Activated naive CD8-positive, alpha-beta T cell treated with anti-CD3 and anti-CD28 coated beads for 36 hours (primary cell): ENCODE measurements at regions not wholly inside any gene's neighbourhood (a gene's known extent, or its start where the extent isn't known, plus 50 kb on each side); places are given as distances from the start of the nearest gene placed in this dataset.

Experiments used
- DNase-seq: peaks from one replicate; pipeline ENCODE4 v3.0.0; 2021
- H3K27ac Mint-ChIP-seq: one replicate; pipeline ENCODE4 v1.8.0; 2022; ENCODE audit warnings: mild to moderate bottlenecking, moderate library complexity, mixed read lengths
- H3K27me3 Mint-ChIP-seq: one replicate; pipeline ENCODE4 v1.8.0; 2022; ENCODE audit warnings: mild to moderate bottlenecking, mixed read lengths
- H3K36me3 Mint-ChIP-seq: one replicate; pipeline ENCODE4 v1.8.0; 2021; ENCODE audit warnings: mild to moderate bottlenecking, mixed read lengths
- H3K4me1 Mint-ChIP-seq: one replicate; pipeline ENCODE4 v1.8.0; 2021; ENCODE audit warnings: mixed read lengths
- H3K4me3 Mint-ChIP-seq: one replicate; pipeline ENCODE4 v1.8.0; 2022; ENCODE audit warnings: mild to moderate bottlenecking, moderate library complexity, mixed read lengths
- H3K9me3 Mint-ChIP-seq: one replicate; pipeline ENCODE4 v1.8.0; 2022; ENCODE audit warnings: mixed read lengths

DNA sequence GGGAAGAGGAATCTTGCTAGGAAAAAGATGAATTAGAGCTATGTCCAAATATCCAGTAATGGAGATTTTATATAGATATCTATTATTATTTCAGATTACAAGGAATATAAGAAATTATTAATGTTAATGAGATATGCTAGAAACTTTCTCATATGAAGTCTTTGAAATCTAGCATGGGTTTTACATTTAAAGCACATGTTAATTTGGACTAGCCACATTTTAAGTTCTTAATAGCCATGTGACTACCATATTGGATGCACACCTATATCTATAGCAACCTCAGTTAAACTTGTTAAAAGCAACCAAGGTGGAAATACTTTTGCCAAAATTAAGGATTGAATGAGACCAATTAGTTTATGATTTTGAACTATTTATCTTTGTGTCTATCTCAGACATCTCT lies 86.7 kb upstream of the CNTNAP4 start:
- Mint-ChIP-seq H3K9me3 (peaks cover 15% of the 10 kb centered on the region), H3K27me3 (no peaks in the 10 kb centered on the region), H3K27ac (no peak overlapping the region), H3K4me1 (no peaks in the 10 kb centered on the region), H3K36me3 (no peaks in the 10 kb centered on the region), H3K4me3 (no peak overlapping the region)
- DNase-seq: no peak

DNA sequence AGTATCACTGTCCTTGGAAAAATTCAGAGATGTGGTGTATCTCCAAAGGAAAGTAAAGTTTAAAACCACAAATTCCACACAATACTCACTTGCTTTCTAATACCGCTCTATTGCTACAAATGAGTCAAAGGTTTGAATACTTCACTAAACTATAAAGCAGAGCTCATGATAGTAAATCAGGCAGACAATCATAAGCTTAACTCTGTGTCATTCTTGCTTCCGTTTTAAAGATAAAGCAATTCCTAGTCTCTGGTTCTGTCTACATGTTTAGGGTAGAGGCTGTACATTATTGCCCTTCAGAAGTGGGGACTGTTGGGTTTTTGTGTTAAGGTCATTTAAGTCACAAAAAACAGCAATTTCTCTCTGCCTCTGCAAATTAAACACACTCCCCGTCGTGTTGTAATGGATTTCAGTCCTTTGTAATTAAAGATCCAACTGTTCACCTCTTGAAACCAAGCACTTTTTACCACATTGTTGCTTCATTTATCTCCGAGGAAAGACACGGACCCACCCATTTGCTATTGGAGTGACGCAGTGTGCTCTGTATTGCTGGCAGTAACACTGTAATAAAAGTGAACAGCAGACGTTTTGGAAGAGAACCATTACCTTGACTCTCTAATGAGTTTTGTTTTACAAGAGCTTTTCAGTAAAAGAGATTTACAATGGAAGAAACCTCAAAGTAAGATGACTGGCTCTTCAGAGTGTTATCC lies 83.1 kb upstream of the CNTNAP4 start:
- no peaks in the 10 kb centered on the region for H3K9me3 Mint-ChIP-seq
- H3K4me3 Mint-ChIP-seq: no peak overlapping the region
- H3K36me3 Mint-ChIP-seq: no peaks in the 10 kb centered on the region
- H3K27me3 Mint-ChIP-seq: no peaks in the 10 kb centered on the region
- H3K4me1 Mint-ChIP-seq: no peaks in the 10 kb centered on the region
- no peak for DNase-seq
- H3K27ac Mint-ChIP-seq: no peak overlapping the region

DNA sequence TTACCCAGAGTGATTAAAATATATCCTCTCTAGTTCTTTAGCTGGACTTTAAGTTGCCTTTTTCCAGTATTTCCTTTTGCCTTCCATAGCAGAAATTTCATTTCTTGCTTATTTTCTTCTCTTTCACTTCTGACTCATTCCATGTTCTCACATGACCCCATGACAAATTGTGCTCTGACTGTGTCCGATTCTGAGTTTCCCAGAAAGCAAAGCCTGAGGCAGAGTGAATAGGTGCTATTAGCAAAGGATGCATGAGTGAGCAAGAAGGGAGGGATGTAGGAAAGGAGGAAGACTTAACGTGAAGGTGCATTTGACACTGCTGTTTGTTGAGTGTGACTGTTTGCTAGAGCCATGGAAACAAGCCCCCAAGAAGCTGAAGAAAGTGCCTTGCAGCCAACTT lies 82.6 kb upstream of the CNTNAP4 start:
- H3K36me3 Mint-ChIP-seq: no peaks in the 10 kb centered on the region
- H3K4me3 Mint-ChIP-seq: no peak overlapping the region
- H3K27ac Mint-ChIP-seq: no peak overlapping the region
- no peaks in the 10 kb centered on the region for H3K9me3 Mint-ChIP-seq
- DNase-seq: no peak
- H3K4me1 Mint-ChIP-seq: no peaks in the 10 kb centered on the region
- no peaks in the 10 kb centered on the region for H3K27me3 Mint-ChIP-seq

DNA sequence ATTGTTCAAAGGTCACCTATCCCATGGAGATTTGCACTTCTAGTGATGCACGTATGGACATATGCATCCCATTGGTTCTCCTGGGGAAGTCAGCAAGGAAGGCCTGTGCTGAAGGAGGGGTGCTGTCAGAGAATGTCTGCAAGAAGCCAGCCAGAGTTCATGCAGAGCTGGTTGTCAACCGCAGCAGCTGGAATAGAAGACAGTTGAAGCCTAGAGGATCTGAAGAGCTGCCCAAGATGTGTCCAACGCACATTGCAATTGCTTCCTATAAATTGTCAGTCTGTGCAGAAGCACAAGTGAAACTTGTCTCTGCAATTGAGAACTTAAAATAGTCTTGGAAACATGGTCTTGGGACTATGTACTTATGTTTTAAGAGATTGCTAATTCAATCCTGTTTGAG lies 82.1 kb upstream of the CNTNAP4 start:
- no peak overlapping the region for H3K4me3 Mint-ChIP-seq
- H3K4me1 Mint-ChIP-seq: no peaks in the 10 kb centered on the region
- H3K9me3 Mint-ChIP-seq: no peaks in the 10 kb centered on the region
- DNase-seq: no peak
- H3K27me3 Mint-ChIP-seq: no peaks in the 10 kb centered on the region
- H3K36me3 Mint-ChIP-seq: no peaks in the 10 kb centered on the region
- no peak overlapping the region for H3K27ac Mint-ChIP-seq

DNA sequence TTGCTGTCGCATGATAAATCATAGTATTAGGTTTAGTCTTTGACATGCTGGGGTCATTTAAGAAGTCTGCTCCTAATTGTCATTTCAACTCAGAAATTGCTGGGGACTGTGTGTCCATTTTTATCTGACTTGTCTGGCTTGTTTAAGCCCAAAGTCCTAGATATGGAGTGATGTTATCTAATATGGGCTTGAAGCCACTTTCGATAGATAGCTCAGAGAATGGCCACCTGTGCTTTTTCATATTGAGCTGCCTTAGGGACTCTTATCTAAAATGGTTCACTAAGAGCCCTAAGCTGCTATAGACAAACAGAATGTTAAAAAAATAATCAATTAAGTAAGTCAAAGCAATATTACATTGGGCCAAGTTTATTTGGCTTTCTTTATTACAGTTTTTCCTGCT lies 81.6 kb upstream of the CNTNAP4 start:
- Mint-ChIP-seq H3K9me3 (no peaks in the 10 kb centered on the region), H3K27ac (no peak overlapping the region), H3K27me3 (no peaks in the 10 kb centered on the region), H3K4me1 (no peaks in the 10 kb centered on the region), H3K36me3 (no peaks in the 10 kb centered on the region), H3K4me3 (no peak overlapping the region)
- no peak for DNase-seq

DNA sequence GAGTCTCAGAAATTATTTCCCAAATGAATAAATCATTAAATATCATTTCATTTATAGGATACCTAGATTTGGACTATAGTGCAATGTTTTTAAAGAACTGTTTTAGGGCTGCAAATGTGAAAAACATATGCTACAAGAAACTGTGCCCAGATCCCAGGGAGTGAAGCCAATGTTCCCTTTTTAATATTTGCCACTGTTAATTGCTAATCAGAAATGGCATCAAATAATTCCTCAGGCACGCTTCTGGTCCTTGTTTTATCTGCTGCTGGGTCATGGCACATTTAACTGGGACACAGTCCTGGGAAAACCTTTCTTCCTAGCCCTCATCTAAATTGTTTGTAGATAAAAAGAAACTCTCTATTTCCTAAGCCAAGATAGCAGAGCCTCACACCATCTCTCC lies 79.3 kb upstream of the CNTNAP4 start:
- no peak for DNase-seq
- Mint-ChIP-seq H3K27me3 (no peaks in the 10 kb centered on the region), H3K4me3 (no peak overlapping the region), H3K27ac (no peak overlapping the region), H3K4me1 (no peaks in the 10 kb centered on the region), H3K36me3 (no peaks in the 10 kb centered on the region), H3K9me3 (no peaks in the 10 kb centered on the region)

DNA sequence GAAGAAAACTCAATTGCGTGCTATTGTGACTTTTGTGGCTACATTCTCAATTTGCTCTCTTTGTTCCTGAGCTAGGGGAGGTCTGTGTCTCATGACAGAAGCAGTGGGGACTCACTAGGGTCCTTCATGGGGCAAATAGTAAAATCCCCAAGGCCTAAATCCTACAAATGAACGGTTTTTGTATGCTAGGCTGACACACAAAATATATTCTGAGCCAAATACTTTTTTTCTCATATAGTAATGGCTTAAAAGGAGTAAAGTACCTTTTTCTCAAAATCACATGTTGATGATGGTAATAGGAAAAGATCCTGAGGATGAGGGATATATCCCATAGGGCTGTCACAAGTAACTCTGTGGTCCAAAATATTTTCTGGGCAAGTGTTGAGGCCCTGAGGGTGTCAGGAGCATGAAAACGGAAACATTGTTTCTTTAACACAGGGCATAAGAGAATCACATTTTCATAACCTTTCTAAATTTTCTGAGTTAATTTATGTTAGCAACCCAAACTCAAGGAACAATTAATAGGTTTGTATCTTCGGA lies 77.5 kb upstream of the CNTNAP4 start:
- no peaks in the 10 kb centered on the region for H3K4me1 Mint-ChIP-seq
- no peak overlapping the region for H3K4me3 Mint-ChIP-seq
- DNase-seq: no peak
- no peaks in the 10 kb centered on the region for H3K27me3 Mint-ChIP-seq
- H3K9me3 Mint-ChIP-seq: peaks cover 3% of the 10 kb centered on the region
- H3K27ac Mint-ChIP-seq: no peak overlapping the region
- no peaks in the 10 kb centered on the region for H3K36me3 Mint-ChIP-seq

DNA sequence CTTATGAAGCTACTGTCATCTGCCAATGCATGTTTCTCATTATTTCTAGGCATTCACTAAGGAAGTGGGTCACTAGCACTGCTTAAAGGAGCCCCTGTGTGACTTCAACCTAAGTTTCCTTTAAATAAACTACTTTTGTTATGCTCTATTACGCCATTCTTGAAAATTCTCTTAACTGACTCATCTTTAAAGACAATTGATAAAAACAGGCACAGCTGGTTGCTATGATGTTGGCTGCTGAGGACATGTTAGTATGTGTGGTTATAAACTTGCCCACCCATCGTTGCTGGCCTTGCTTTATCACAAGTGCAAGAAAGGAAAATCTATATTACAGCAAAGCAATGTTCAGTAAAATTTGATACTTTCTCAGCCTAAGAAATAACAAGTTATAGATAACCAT lies 75.8 kb upstream of the CNTNAP4 start:
- DNase-seq: no peak
- Mint-ChIP-seq H3K36me3 (no peaks in the 10 kb centered on the region), H3K27ac (no peak overlapping the region), H3K9me3 (peaks cover 3% of the 10 kb centered on the region), H3K4me3 (no peak overlapping the region), H3K4me1 (no peaks in the 10 kb centered on the region), H3K27me3 (no peaks in the 10 kb centered on the region)

DNA sequence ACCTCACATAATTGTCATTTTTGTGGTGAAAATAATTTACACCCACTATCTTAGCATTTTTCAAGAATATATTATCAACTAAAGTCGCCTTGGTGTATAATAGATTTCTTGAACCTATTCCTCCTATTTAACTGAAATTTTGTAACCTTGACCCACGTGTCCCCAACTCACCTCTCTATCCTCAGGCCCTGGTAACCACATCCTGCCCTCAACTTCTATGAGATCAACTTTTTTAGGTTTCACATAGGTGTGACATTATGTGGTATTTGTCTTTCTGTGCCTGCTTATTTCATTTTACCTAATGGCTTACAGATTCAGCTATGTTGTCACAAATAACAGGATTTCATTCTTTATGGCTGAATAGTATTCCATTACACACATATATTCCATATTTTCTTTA lies 73.0 kb upstream of the CNTNAP4 start:
- no peaks in the 10 kb centered on the region for H3K4me1 Mint-ChIP-seq
- H3K36me3 Mint-ChIP-seq: no peaks in the 10 kb centered on the region
- H3K9me3 Mint-ChIP-seq: peaks cover 3% of the 10 kb centered on the region
- no peak overlapping the region for H3K4me3 Mint-ChIP-seq
- H3K27me3 Mint-ChIP-seq: no peaks in the 10 kb centered on the region
- DNase-seq: no peak
- H3K27ac Mint-ChIP-seq: no peak overlapping the region

DNA sequence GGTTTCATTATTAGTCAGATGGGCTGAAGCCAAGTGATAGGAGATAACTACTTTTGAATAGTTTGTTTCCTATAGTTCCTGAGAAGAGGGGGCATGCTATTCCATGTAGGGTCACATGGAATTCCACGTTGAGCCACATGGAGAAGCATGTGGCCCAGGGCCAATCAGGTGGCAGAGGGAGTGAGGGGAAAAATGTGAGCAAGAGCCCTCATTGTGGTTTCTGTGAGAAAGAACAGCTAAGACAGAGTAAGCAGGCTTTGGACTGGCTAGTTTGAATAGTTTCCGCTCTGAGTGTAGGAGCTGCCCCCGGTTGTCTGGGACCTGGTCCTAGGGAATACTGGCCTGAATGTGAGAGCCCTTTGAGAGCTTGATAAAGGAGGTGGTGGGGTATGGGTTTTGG lies 69.9 kb upstream of the CNTNAP4 start:
- H3K27ac Mint-ChIP-seq: peak overlapping the region; percentile 54
- H3K36me3 Mint-ChIP-seq: no peaks in the 10 kb centered on the region

DNA sequence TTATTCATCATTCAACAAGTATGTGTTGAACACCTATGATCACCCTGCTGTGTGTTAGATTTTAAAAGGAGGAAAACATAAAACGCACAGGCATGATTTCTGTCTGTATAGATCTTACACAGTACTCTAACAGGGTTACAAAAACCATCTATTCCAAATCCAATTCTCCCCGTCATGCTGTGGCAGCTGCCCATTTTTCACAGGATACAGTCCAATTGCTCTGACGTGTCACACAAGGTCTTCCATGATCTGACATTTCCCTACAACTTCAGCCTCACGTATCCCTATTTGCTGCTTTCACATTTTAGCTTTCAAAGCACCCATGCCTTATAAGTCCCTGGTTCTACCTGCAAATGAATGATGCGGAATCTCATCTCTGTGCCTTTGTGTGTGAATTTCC lies 67.0 kb upstream of the CNTNAP4 start:
- peaks cover 14% of the 10 kb centered on the region for H3K9me3 Mint-ChIP-seq

More for the DNA sequence above, 69.9 kb upstream of the CNTNAP4 start:
- no peak overlapping the region for H3K4me3 Mint-ChIP-seq
- no peak for DNase-seq
- no peaks in the 10 kb centered on the region for H3K4me1 Mint-ChIP-seq
- no peaks in the 10 kb centered on the region for H3K27me3 Mint-ChIP-seq
- H3K9me3 Mint-ChIP-seq: peaks cover 10% of the 10 kb centered on the region

DNA sequence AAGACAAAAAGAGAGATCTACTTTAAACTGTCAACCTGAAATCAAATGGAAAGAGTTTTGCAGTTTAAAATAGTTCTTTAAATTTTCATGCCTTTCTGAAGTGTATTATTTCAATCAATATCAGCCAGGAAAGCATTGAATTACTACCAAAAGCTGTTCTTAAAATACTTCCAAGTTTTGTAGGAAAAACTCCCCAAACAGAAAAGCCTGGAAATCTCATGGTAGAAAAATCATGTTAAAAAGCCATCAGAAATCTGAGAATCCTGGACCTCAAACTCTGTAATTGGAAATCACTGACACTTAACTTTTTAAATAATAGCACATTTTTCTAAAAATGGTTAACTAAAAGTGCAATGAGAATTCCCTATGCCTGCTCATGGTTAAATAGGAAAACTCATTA lies 63.3 kb upstream of the CNTNAP4 start:
- no peaks in the 10 kb centered on the region for H3K27me3 Mint-ChIP-seq
- H3K9me3 Mint-ChIP-seq: peaks cover 14% of the 10 kb centered on the region
- no peaks in the 10 kb centered on the region for H3K36me3 Mint-ChIP-seq
- H3K27ac Mint-ChIP-seq: no peak overlapping the region
- no peaks in the 10 kb centered on the region for H3K4me1 Mint-ChIP-seq
- no peak for DNase-seq
- H3K4me3 Mint-ChIP-seq: no peak overlapping the region

More for the DNA sequence above, 67.0 kb upstream of the CNTNAP4 start:
- no peak for DNase-seq
- Mint-ChIP-seq H3K4me1 (no peaks in the 10 kb centered on the region), H3K36me3 (no peaks in the 10 kb centered on the region), H3K27ac (no peak overlapping the region), H3K27me3 (no peaks in the 10 kb centered on the region), H3K4me3 (no peak overlapping the region)

DNA sequence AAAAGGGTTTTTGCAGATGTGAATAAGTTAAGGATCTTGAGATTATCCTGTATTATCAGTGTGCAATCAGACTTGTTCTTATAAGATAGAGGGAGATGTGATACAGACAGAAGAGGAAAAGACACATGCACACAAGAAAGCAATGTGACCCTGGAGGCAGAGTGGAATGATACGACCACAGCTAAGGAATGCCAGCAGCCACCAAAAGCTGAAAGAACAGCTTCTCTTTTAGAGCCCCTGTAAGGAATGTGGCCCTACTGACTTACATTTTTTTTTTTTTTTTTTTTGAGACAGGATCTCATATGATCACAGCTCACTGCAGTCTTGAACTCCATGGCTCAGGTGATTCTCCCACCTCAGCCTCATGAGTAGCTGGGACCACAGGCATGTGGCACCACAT lies 62.3 kb upstream of the CNTNAP4 start:
- no peak overlapping the region for H3K4me3 Mint-ChIP-seq
- no peaks in the 10 kb centered on the region for H3K36me3 Mint-ChIP-seq
- H3K4me1 Mint-ChIP-seq: no peaks in the 10 kb centered on the region
- peaks cover 14% of the 10 kb centered on the region for H3K9me3 Mint-ChIP-seq
- DNase-seq: no peak
- no peak overlapping the region for H3K27ac Mint-ChIP-seq
- no peaks in the 10 kb centered on the region for H3K27me3 Mint-ChIP-seq

DNA sequence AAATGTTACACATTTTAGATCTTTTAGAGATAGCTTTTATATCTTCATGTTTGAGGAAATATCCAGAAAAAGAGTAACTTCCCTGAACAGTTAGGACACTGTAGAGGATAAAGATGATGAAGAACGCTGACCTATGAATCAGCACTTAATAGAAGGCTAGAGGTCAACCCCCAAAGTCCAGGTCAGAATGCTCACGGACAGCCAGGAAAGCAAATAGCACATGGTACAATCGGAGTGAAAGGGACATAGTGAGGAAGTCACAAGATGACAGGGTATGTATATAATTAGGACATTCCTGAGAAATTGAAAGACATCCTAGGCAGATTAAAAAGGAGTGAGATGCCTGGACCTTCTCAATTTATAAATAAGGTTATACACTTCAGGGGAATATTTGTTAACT lies 55.1 kb upstream of the CNTNAP4 start:
- Mint-ChIP-seq H3K36me3 (no peaks in the 10 kb centered on the region), H3K27ac (no peak overlapping the region), H3K4me1 (no peaks in the 10 kb centered on the region), H3K27me3 (no peaks in the 10 kb centered on the region), H3K4me3 (no peak overlapping the region), H3K9me3 (no peaks in the 10 kb centered on the region)
- no peak for DNase-seq

DNA sequence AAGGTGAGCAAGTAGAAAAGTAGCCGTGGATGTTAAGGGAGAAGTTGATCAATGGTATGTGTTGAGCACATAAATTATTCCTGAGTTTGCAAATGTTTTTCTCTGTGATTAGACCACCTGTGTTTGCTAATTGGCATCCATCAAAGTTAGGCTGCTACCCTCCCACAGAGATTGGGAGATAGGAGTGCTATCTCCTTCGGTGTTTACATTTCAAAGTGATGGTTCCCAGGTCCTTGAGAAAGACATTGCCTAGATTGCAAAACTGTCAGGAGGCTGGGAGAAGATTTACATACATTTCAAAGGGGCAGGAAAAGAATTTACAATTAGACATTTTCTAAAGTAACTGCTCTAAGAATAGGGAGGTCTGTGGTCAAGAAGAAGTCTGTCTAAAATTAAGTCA lies 54.3 kb upstream of the CNTNAP4 start:
- H3K36me3 Mint-ChIP-seq: no peaks in the 10 kb centered on the region
- no peaks in the 10 kb centered on the region for H3K4me1 Mint-ChIP-seq
- H3K9me3 Mint-ChIP-seq: peaks cover 3% of the 10 kb centered on the region
- no peaks in the 10 kb centered on the region for H3K27me3 Mint-ChIP-seq
- no peak for DNase-seq
- no peak overlapping the region for H3K27ac Mint-ChIP-seq
- H3K4me3 Mint-ChIP-seq: no peak overlapping the region

DNA sequence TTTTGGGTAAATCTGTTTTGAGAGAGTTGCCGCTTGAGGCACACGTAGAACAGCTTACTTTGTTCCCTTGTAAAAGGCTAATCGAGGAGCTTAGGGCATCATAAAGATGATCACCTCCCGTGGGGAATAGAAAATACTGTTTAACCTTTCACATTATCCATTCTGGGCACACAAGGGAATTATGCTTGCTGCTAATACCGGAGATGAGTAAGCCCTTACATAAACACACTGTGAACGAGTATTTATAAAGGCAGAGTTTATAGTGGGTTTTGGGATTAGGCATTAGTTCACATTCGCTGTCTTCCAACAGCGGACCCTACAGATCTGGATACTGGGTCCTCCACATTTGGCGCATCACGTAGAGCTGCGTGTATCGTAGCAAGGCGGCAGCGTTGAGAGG lies 51.2 kb upstream of the CNTNAP4 start:
- Mint-ChIP-seq H3K27me3 (no peaks in the 10 kb centered on the region), H3K4me1 (no peaks in the 10 kb centered on the region), H3K4me3 (no peak overlapping the region), H3K27ac (no peak overlapping the region), H3K36me3 (no peaks in the 10 kb centered on the region), H3K9me3 (peaks cover 3% of the 10 kb centered on the region)
- no peak for DNase-seq
